ENCODE measurements at regions not wholly inside any gene's neighbourhood (a gene's known extent, or its start where the extent isn't known, plus 50 kb on each side); places are given as distances from the start of the nearest gene placed in this dataset.

GRCh38 chr14:62093736-62094135 is 331.5 kb downstream of the SNAPC1 start:
- no peak for DNase-seq (ENCODE audit: low spot score)

GRCh38 chr14:62097072-62097471 is 334.9 kb downstream of the SNAPC1 start:
- DNase-seq (ENCODE audit: low spot score): no peak

- DNase-seq (ENCODE audit: low spot score): no peak
Observed at GRCh38 chr14:62097824-62098223, 335.6 kb downstream of the SNAPC1 start.

GRCh38 chr14:62098357-62098756 is 336.1 kb downstream of the SNAPC1 start:
- DNase-seq (ENCODE audit: low spot score): no peak

GRCh38 chr14:62099091-62099490 is 336.9 kb downstream of the SNAPC1 start:
- DNase-seq (ENCODE audit: low spot score): no peak

- no peak for DNase-seq (ENCODE audit: low spot score)
Observed at GRCh38 chr14:62101189-62101588, 339.0 kb downstream of the SNAPC1 start.

GRCh38 chr14:62101673-62102348 is 339.6 kb downstream of the SNAPC1 start:
- DNase-seq (ENCODE audit: low spot score): no peak

GRCh38 chr14:62102349-62102725 is 340.1 kb downstream of the SNAPC1 start:
- DNase-seq (ENCODE audit: low spot score): no peak

- no peak for DNase-seq (ENCODE audit: low spot score)
Observed at GRCh38 chr14:62103464-62103863, 341.2 kb downstream of the SNAPC1 start.

GRCh38 chr14:62110941-62111340 is 348.7 kb downstream of the SNAPC1 start:
- DNase-seq (ENCODE audit: low spot score): no peak

GRCh38 chr14:62117010-62117750 is 355.0 kb downstream of the SNAPC1 start:
- no peak for DNase-seq (ENCODE audit: low spot score)

- DNase-seq (ENCODE audit: low spot score): no peak
Observed at GRCh38 chr14:62117751-62118105, 355.5 kb downstream of the SNAPC1 start.

GRCh38 chr14:62118461-62118860 is 356.2 kb downstream of the SNAPC1 start:
- DNase-seq (ENCODE audit: low spot score): no peak

- DNase-seq (ENCODE audit: low spot score): no peak
Observed at GRCh38 chr14:62118871-62119270, 356.7 kb downstream of the SNAPC1 start.

GRCh38 chr14:62123961-62124360 is 361.7 kb downstream of the SNAPC1 start:
- DNase-seq (ENCODE audit: low spot score): no peak

- DNase-seq (ENCODE audit: low spot score): no peak
Observed at GRCh38 chr14:62125793-62126192, 363.6 kb downstream of the SNAPC1 start.

GRCh38 chr14:62126879-62127478 is 364.8 kb downstream of the SNAPC1 start:
- DNase-seq (ENCODE audit: low spot score): peak; percentile 50

GRCh38 chr14:62130441-62130840 is 368.2 kb downstream of the SNAPC1 start:
- no peak for DNase-seq (ENCODE audit: low spot score)

GRCh38 chr14:62133776-62134550 is 371.7 kb downstream of the SNAPC1 start:
- DNase-seq (ENCODE audit: low spot score): no peak

- DNase-seq (ENCODE audit: low spot score): no peak
Observed at GRCh38 chr14:62138593-62138992, 376.4 kb downstream of the SNAPC1 start.

- no peak for DNase-seq (ENCODE audit: low spot score)
Observed at GRCh38 chr14:62141139-62141538, 378.9 kb downstream of the SNAPC1 start.

GRCh38 chr14:62143245-62143644 is 381.0 kb downstream of the SNAPC1 start:
- DNase-seq (ENCODE audit: low spot score): no peak

GRCh38 chr14:62144863-62145262 is 382.6 kb downstream of the SNAPC1 start:
- no peak for DNase-seq (ENCODE audit: low spot score)

Measured in HuH-7 (cell line).